Peyer's patch (tissue), 4 donors: ENCODE measurements at regions not wholly inside any gene's neighbourhood (a gene's known extent, or its start where the extent isn't known, plus 50 kb on each side); places are given as distances from the start of the nearest gene placed in this dataset.

Experiments used
- DNase-seq, 3 donors: peaks; one replicate each; pipeline ENCODE4 v3.0.0-alpha.2; 2017 to 2019
- H3K27ac ChIP-seq, 4 donors: fragments of 200-600 bp; sonication (generic); one replicate each; pipeline ENCODE4 v1.5.1; 2016 to 2019
- H3K27me3 ChIP-seq, 2 donors: fragments of 200-600 bp; sonication (generic); one replicate each; pipeline ENCODE4 v1.5.1; 2019
- H3K36me3 ChIP-seq, 3 donors: fragments of 200-600 bp; sonication (generic); one replicate each; pipeline ENCODE4 v1.5.1; 2016 to 2019
- H3K4me1 ChIP-seq, 4 donors: fragments of 200-600 bp; sonication (generic); one replicate each; pipeline ENCODE4 v1.5.1; 2016 to 2019
- H3K4me3 ChIP-seq, 4 donors: fragments of 200-600 bp; sonication (generic); 1 replicate in 3 of 4; 2 replicates in 1 of 4; pipeline ENCODE4 v1.5.1; 2016 to 2019; ENCODE audit warnings: mild to moderate bottlenecking in 1 of 4
- H3K9me3 ChIP-seq, 4 donors: fragments of 200-600 bp; sonication (generic); one replicate each; pipeline ENCODE4 v1.5.1; 2016 to 2019; ENCODE audit warnings: mild to moderate bottlenecking in 1 of 4
- CTCF ChIP-seq, 6 experiments: fragments of 450-650 bp in 4 of 6; fragments of 200-600 bp in 2 of 6; sonication (generic) in 1 of 6; IDR thresholded peaks; one replicate each; pipeline ENCODE4 v1.5.1; 2017 to 2019; ENCODE audit warnings: antibody characterized with exemption in 6 of 6, mild to moderate bottlenecking in 3 of 6, moderate library complexity in 1 of 6
- POLR2A ChIP-seq, 2 donors: fragments of 450-650 bp; IDR thresholded peaks; one replicate each; pipeline ENCODE4 v1.5.1; 2017; ENCODE audit warnings: antibody characterized with exemption in 2 of 2, mild to moderate bottlenecking in 2 of 2, moderate library complexity in 2 of 2

GRCh38 chr15:58331560-58331912 is 100.3 kb upstream of the LIPC start:
- Histone ChIP-seq H3K27ac (peak overlapping the region; percentile 27 to 89 (median 86)), H3K36me3 (no peaks in the 10 kb centered on the region), H3K4me1 (peaks cover 0 to 34% (median 8%) of the 10 kb centered on the region in 4 donors), H3K27me3 (no peaks in the 10 kb centered on the region), H3K4me3 (no peak overlapping the region), H3K9me3 (no peaks in the 10 kb centered on the region)
- no peak for DNase-seq
- TF ChIP-seq POLR2A (IDR thresholded peaks at IDR 0.05) (peak in 1 of 2 donors; percentile 7), CTCF (IDR thresholded peaks at IDR 0.05) (no peak)

GRCh38 chr15:58331913-58332675 is 99.7 kb upstream of the LIPC start:
- H3K27ac ChIP-seq, result peak overlapping the region; percentile 43 to 89 (median 86)
- H3K4me1 ChIP-seq, result peaks cover 0 to 34% (median 8%) of the 10 kb centered on the region in 4 donors
- no peaks in the 10 kb centered on the region for H3K9me3 ChIP-seq
- H3K36me3 ChIP-seq, result no peaks in the 10 kb centered on the region
- DNase-seq, result peak; percentile 50 to 93 (median 90)
- H3K27me3 ChIP-seq, result no peaks in the 10 kb centered on the region
- TF ChIP-seq CTCF (IDR thresholded peaks at IDR 0.05), result no peak
- TF ChIP-seq POLR2A (IDR thresholded peaks at IDR 0.05), result peak in 1 of 2 donors; percentile 20
- no peak overlapping the region for H3K4me3 ChIP-seq

GRCh38 chr15:58332676-58333400 is 99.0 kb upstream of the LIPC start:
- Histone ChIP-seq H3K36me3 (no peaks in the 10 kb centered on the region), H3K27ac (peak overlapping the region; percentile 43 to 89 (median 86)), H3K4me3 (no peak overlapping the region), H3K4me1 (peaks cover 0 to 34% (median 8%) of the 10 kb centered on the region in 4 donors), H3K9me3 (no peaks in the 10 kb centered on the region), H3K27me3 (no peaks in the 10 kb centered on the region)
- TF ChIP-seq CTCF (IDR thresholded peaks at IDR 0.05) (no peak), POLR2A (IDR thresholded peaks at IDR 0.05) (no peak)
- DNase-seq, result no peak

GRCh38 chr15:58334803-58335202 is 97.0 kb upstream of the LIPC start:
- TF ChIP-seq POLR2A (IDR thresholded peaks at IDR 0.05) (no peak), CTCF (IDR thresholded peaks at IDR 0.05) (no peak)
- H3K4me3 ChIP-seq, result no peak overlapping the region
- no peaks in the 10 kb centered on the region for H3K36me3 ChIP-seq
- no peaks in the 10 kb centered on the region for H3K9me3 ChIP-seq
- H3K4me1 ChIP-seq, result peaks cover 0 to 34% (median 8%) of the 10 kb centered on the region in 4 donors
- H3K27me3 ChIP-seq, result no peaks in the 10 kb centered on the region
- no peak for DNase-seq
- no peak overlapping the region for H3K27ac ChIP-seq

- no peak for DNase-seq
- TF ChIP-seq POLR2A (IDR thresholded peaks at IDR 0.05) (no peak), CTCF (IDR thresholded peaks at IDR 0.05) (no peak)
- no peaks in the 10 kb centered on the region for H3K9me3 ChIP-seq
- H3K27me3 ChIP-seq, result no peaks in the 10 kb centered on the region
- no peak overlapping the region for H3K4me3 ChIP-seq
- no peaks in the 10 kb centered on the region for H3K36me3 ChIP-seq
- no peak overlapping the region for H3K27ac ChIP-seq
- peaks cover 0 to 21% (median 6%) of the 10 kb centered on the region in 4 donors for H3K4me1 ChIP-seq
These were observed 95.6 kb upstream of the LIPC start for GRCh38 chr15:58336161-58336560.
